ENCODE measurements at regions not wholly inside any gene's neighbourhood (a gene's known extent, or its start where the extent isn't known, plus 50 kb on each side); places are given as distances from the start of the nearest gene placed in this dataset.
"Not testable (repeated sequence)": the region's sequence is repeated elsewhere in the genome, so short reads cannot be mapped to it uniquely, and the experiment has no call there.

- H3K9me3 ChIP-seq (ENCODE audit: insufficient read depth, low read depth, low read length) = 0 out of 2 replicates have a peak, but pooled peaks cover 3% of the 10 kb centered on the region
- no peak overlapping the region for H3K9ac ChIP-seq (ENCODE audit: low read depth, low read length)
- no peaks in the 10 kb centered on the region for H3K36me3 ChIP-seq (ENCODE audit: insufficient read depth, low read length)
- 100% methylated on average over 2 of the region's 3 CpGs for WGBS
- no peaks in the 10 kb centered on the region for H3K4me1 ChIP-seq (ENCODE audit: insufficient read depth, low read length)
- no peak overlapping the region for H3K4me3 ChIP-seq (ENCODE audit: low read length)
- no peaks in the 10 kb centered on the region for H3K27me3 ChIP-seq (ENCODE audit: insufficient read depth, low read length)
- no peak overlapping the region for H3K27ac ChIP-seq (ENCODE audit: low read depth, low read length)
These were observed 57.9 kb upstream of the ABHD2 start for GRCh38 chr15:89030311-89030710.

GRCh38 chr15:89031637-89032285, 56.5 kb upstream of the ABHD2 start:
- not testable (repeated sequence) for H3K27me3 ChIP-seq (ENCODE audit: insufficient read depth, low read length); H3K4me3 ChIP-seq (ENCODE audit: low read length); H3K4me1 ChIP-seq (ENCODE audit: insufficient read depth, low read length); H3K9me3 ChIP-seq (ENCODE audit: insufficient read depth, low read depth, low read length); H3K9ac ChIP-seq (ENCODE audit: low read depth, low read length); H3K27ac ChIP-seq (ENCODE audit: low read depth, low read length); H3K36me3 ChIP-seq (ENCODE audit: insufficient read depth, low read length)
- WGBS = 96% methylated on average over 47 of the region's 47 CpGs

DNA sequence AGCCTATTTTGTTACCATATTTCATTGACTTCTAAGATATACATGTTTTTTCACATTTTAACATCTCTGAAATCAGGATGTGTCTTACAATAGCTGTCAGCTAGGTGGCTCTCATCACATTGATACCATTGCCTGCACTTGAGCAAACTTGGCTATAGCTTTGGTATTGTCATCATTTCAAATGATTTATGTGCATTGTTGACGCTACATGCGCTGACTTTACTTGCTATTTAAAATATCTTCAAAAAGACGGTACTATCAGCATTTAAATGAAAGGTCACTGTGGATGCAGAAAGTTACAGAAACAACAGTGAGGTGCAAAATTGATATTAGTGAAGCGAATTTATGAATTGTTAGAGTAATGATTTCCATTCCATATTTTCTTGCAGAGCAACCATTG, 54.0 kb upstream of the ABHD2 start:
- no peak overlapping the region for H3K4me3 ChIP-seq (ENCODE audit: low read length)
- no peak overlapping the region for H3K9ac ChIP-seq (ENCODE audit: low read depth, low read length)
- H3K36me3 ChIP-seq (ENCODE audit: insufficient read depth, low read length) = no peaks in the 10 kb centered on the region
- H3K9me3 ChIP-seq (ENCODE audit: insufficient read depth, low read depth, low read length) = 0 out of 2 replicates have a peak, but pooled peaks cover 3% of the 10 kb centered on the region
- H3K27ac ChIP-seq (ENCODE audit: low read depth, low read length) = no peak overlapping the region
- no peaks in the 10 kb centered on the region for H3K27me3 ChIP-seq (ENCODE audit: insufficient read depth, low read length)
- no peaks in the 10 kb centered on the region for H3K4me1 ChIP-seq (ENCODE audit: insufficient read depth, low read length)
- 84% methylated on average over 4 of the region's 4 CpGs for WGBS

- WGBS = 75% methylated on average over 1 of the region's 2 CpGs
- no peaks in the 10 kb centered on the region for H3K4me1 ChIP-seq (ENCODE audit: insufficient read depth, low read length)
- no peaks in the 10 kb centered on the region for H3K36me3 ChIP-seq (ENCODE audit: insufficient read depth, low read length)
- H3K4me3 ChIP-seq (ENCODE audit: low read length) = no peak overlapping the region
- no peaks in the 10 kb centered on the region for H3K27me3 ChIP-seq (ENCODE audit: insufficient read depth, low read length)
- no peak overlapping the region for H3K9ac ChIP-seq (ENCODE audit: low read depth, low read length)
- 0 out of 2 replicates have a peak, but pooled peaks cover 3% of the 10 kb centered on the region for H3K9me3 ChIP-seq (ENCODE audit: insufficient read depth, low read depth, low read length)
- H3K27ac ChIP-seq (ENCODE audit: low read depth, low read length) = no peak overlapping the region
These were observed 53.1 kb upstream of the ABHD2 start for GRCh38 chr15:89035150-89035549.

DNA sequence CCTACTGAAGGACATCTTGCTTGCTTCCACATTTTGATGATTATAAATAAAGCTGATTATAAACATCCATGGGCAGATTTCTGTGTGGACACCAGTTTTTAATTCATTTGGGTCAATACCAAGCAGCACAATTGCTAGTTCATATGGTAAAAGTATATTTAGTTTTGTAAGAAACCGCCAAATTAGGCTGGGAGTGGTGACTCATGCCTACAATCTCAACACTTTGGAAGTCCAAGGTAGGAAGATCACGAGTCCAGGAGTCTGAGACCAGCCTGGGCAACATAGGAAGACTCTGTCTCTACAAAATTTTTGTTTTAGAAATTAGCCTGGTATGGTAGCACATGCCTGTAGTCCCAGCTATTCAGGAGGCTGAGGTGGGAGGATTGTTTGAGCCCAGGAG, 52.6 kb upstream of the ABHD2 start:
- Histone ChIP-seq H3K36me3 (ENCODE audit: insufficient read depth, low read length) (no peaks in the 10 kb centered on the region), H3K4me3 (ENCODE audit: low read length) (no peak overlapping the region), H3K27ac (ENCODE audit: low read depth, low read length) (no peak overlapping the region), H3K4me1 (ENCODE audit: insufficient read depth, low read length) (no peaks in the 10 kb centered on the region), H3K9me3 (ENCODE audit: insufficient read depth, low read depth, low read length) (0 out of 2 replicates have a peak, but pooled peaks cover 3% of the 10 kb centered on the region), H3K27me3 (ENCODE audit: insufficient read depth, low read length) (no peaks in the 10 kb centered on the region), H3K9ac (ENCODE audit: low read depth, low read length) (no peak overlapping the region)
- 83% methylated on average over 2 of the region's 2 CpGs for WGBS

DNA sequence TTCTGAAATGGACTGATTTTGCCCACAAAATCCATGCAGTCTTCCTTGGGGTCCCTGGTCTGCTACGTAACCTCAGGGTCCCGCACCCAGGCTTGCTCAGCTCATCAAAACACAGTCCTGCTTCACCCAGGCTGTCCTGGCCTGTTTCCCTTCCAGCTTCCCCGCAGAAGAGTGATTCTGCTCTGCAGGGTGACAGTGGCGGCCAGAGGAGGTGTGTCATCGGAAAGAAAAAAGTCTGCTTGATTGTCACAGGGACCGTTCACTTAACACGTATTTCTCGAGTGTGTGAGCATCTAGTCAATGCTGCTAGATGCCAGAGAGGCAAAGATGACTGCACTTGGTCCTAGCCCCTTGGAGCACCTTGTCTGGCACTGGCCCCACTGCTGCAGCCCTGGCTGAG, 50.1 kb upstream of the ABHD2 start:
- 84% methylated on average over 8 of the region's 8 CpGs for WGBS
- no peaks in the 10 kb centered on the region for H3K9me3 ChIP-seq (ENCODE audit: insufficient read depth, low read depth, low read length)
- no peaks in the 10 kb centered on the region for H3K27me3 ChIP-seq (ENCODE audit: insufficient read depth, low read length)
- no peak overlapping the region for H3K27ac ChIP-seq (ENCODE audit: low read depth, low read length)
- H3K4me3 ChIP-seq (ENCODE audit: low read length) = no peak overlapping the region
- H3K36me3 ChIP-seq (ENCODE audit: insufficient read depth, low read length) = no peaks in the 10 kb centered on the region
- no peaks in the 10 kb centered on the region for H3K4me1 ChIP-seq (ENCODE audit: insufficient read depth, low read length)
- no peak overlapping the region for H3K9ac ChIP-seq (ENCODE audit: low read depth, low read length)
